MM.1S (cell line): ENCODE measurements at regions not wholly inside any gene's neighbourhood (a gene's known extent, or its start where the extent isn't known, plus 50 kb on each side); places are given as distances from the start of the nearest gene placed in this dataset.

Experiments used
- DNase-seq: peaks from one replicate; pipeline ENCODE4 v3.0.0-alpha.2; 2015
- H2AFZ ChIP-seq: fragments of 300-600 bp; sonication (generic); 2 replicates; pipeline ENCODE4 v1.6.0; 2016; ENCODE audit warnings: antibody characterized with exemption, low read length
- H3F3A ChIP-seq: fragments of 300-600 bp; sonication (generic); 2 replicates; pipeline ENCODE4 v1.6.1; 2016; ENCODE audit warnings: mild to moderate bottlenecking, antibody characterized with exemption, low read length, moderate library complexity, mixed read lengths; ENCODE audit not compliant: insufficient read depth
- H3K27ac ChIP-seq: fragments of 300-600 bp; sonication (generic); 2 replicates; pipeline ENCODE4 v1.5.1; 2016; ENCODE audit warnings: mild to moderate bottlenecking, low read length
- H3K27me3 ChIP-seq: fragments of 300-600 bp; sonication (generic); replicated peaks from 2 replicates; pipeline ENCODE4 v1.6.0; 2016; ENCODE audit warnings: low read length; ENCODE audit not compliant: insufficient read depth
- H3K36me3 ChIP-seq: fragments of 300-600 bp; sonication (generic); replicated peaks from 2 replicates; pipeline ENCODE4 v1.6.1; 2016; ENCODE audit warnings: mild to moderate bottlenecking, low read length, mixed read lengths; ENCODE audit not compliant: insufficient read depth
- H3K4me1 ChIP-seq: fragments of 300-600 bp; sonication (generic); 2 replicates; pipeline ENCODE4 v1.6.1; 2016; ENCODE audit warnings: low read length, mixed read lengths
- H3K4me2 ChIP-seq: fragments of 300-600 bp; sonication (generic); 2 replicates; pipeline ENCODE4 v1.6.0; 2016; ENCODE audit warnings: low read depth, low read length
- H3K4me3 ChIP-seq: fragments of 300-600 bp; sonication (generic); 2 replicates; pipeline ENCODE4 v1.5.1; 2016; ENCODE audit warnings: low read length, mixed read lengths
- H3K79me2 ChIP-seq: fragments of 300-600 bp; sonication (generic); 2 replicates; pipeline ENCODE4 v1.6.1; 2016; ENCODE audit warnings: mixed run types, low read length, mixed read lengths
- H3K9ac ChIP-seq: fragments of 300-600 bp; sonication (generic); 2 replicates; pipeline ENCODE4 v1.6.1; 2016; ENCODE audit warnings: low read length, mixed read lengths
- H3K9me2 ChIP-seq: fragments of 300-600 bp; sonication (generic); replicated peaks from 2 replicates; pipeline ENCODE4 v1.6.1; 2016; ENCODE audit warnings: mild to moderate bottlenecking, low read length, mixed read lengths; ENCODE audit not compliant: insufficient read depth
- H3K9me3 ChIP-seq: fragments of 300-600 bp; sonication (generic); replicated peaks from 2 replicates; pipeline ENCODE4 v1.6.1; 2016; ENCODE audit warnings: mild to moderate bottlenecking, low read length, mixed read lengths; ENCODE audit not compliant: insufficient read depth
- H4K20me1 ChIP-seq: fragments of 300-600 bp; sonication (generic); 2 replicates; pipeline ENCODE4 v1.6.1; 2016; ENCODE audit warnings: mild to moderate bottlenecking, low read length, moderate library complexity, mixed read lengths; ENCODE audit not compliant: insufficient read depth
- CTCF ChIP-seq: fragments of 300-600 bp; sonication (generic); IDR thresholded peaks from 2 replicates; pipeline ENCODE4 v1.5.1; 2016; ENCODE audit warnings: antibody characterized with exemption, low read length, mixed read lengths
- EZH2 ChIP-seq: fragments of 300-600 bp; sonication (generic); optimal IDR thresholded peaks from 2 replicates; pipeline ENCODE3; 2017; ENCODE audit warnings: low read depth, mild to moderate bottlenecking, antibody characterized with exemption, low read length, mixed read lengths
- EZH2phosphoT487 ChIP-seq: fragments of 300-600 bp; sonication (generic); IDR thresholded peaks from 2 replicates; pipeline ENCODE4 v1.6.1; 2018; ENCODE audit warnings: antibody characterized with exemption, low read length

- H3K36me3 ChIP-seq: no peaks in the 10 kb centered on the region
- H4K20me1 ChIP-seq: no peaks in the 10 kb centered on the region
- H3K4me2 ChIP-seq: no peak overlapping the region
- H3K4me3 ChIP-seq: no peak overlapping the region
- no peak overlapping the region for H3K27ac ChIP-seq
- H3K9ac ChIP-seq: no peak overlapping the region
- H3K9me3 ChIP-seq: no peaks in the 10 kb centered on the region
- no peak for TF ChIP-seq EZH2phosphoT487
- no peak for TF ChIP-seq CTCF
- TF ChIP-seq EZH2: no peak
- H3K4me1 ChIP-seq: no peaks in the 10 kb centered on the region
- H2AFZ ChIP-seq: no peak overlapping the region
- no peaks in the 10 kb centered on the region for H3K27me3 ChIP-seq
- no peaks in the 10 kb centered on the region for H3F3A ChIP-seq
- no peaks in the 10 kb centered on the region for H3K9me2 ChIP-seq
- DNase-seq: no peak
- no peaks in the 10 kb centered on the region for H3K79me2 ChIP-seq
Observed at GRCh38 chr14:58712357-58712756, 74.6 kb downstream of the DACT1 start.

GRCh38 chr14:58713677-58714076 is 75.9 kb downstream of the DACT1 start:
- no peak overlapping the region for H3K27ac ChIP-seq
- H3K4me1 ChIP-seq: no peaks in the 10 kb centered on the region
- no peaks in the 10 kb centered on the region for H3F3A ChIP-seq
- H3K9me3 ChIP-seq: no peaks in the 10 kb centered on the region
- no peak for DNase-seq
- H2AFZ ChIP-seq: no peak overlapping the region
- no peaks in the 10 kb centered on the region for H3K9me2 ChIP-seq
- no peaks in the 10 kb centered on the region for H3K79me2 ChIP-seq
- H3K27me3 ChIP-seq: no peaks in the 10 kb centered on the region
- H4K20me1 ChIP-seq: no peaks in the 10 kb centered on the region
- TF ChIP-seq EZH2: no peak
- no peak for TF ChIP-seq EZH2phosphoT487
- no peak for TF ChIP-seq CTCF
- H3K36me3 ChIP-seq: no peaks in the 10 kb centered on the region
- H3K4me3 ChIP-seq: no peak overlapping the region
- H3K4me2 ChIP-seq: no peak overlapping the region
- no peak overlapping the region for H3K9ac ChIP-seq

- no peaks in the 10 kb centered on the region for H4K20me1 ChIP-seq
- H3F3A ChIP-seq: no peaks in the 10 kb centered on the region
- H3K27me3 ChIP-seq: no peaks in the 10 kb centered on the region
- no peak overlapping the region for H3K9ac ChIP-seq
- H2AFZ ChIP-seq: no peak overlapping the region
- H3K36me3 ChIP-seq: no peaks in the 10 kb centered on the region
- H3K4me1 ChIP-seq: no peaks in the 10 kb centered on the region
- no peak for TF ChIP-seq EZH2phosphoT487
- TF ChIP-seq CTCF: no peak
- no peak for TF ChIP-seq EZH2
- H3K79me2 ChIP-seq: no peaks in the 10 kb centered on the region
- no peaks in the 10 kb centered on the region for H3K9me3 ChIP-seq
- no peaks in the 10 kb centered on the region for H3K9me2 ChIP-seq
- no peak for DNase-seq
- no peak overlapping the region for H3K4me2 ChIP-seq
- no peak overlapping the region for H3K4me3 ChIP-seq
- H3K27ac ChIP-seq: no peak overlapping the region
Observed at GRCh38 chr14:58716706-58717105, 78.9 kb downstream of the DACT1 start.
